ENCODE measurements at regions not wholly inside any gene's neighbourhood (a gene's known extent, or its start where the extent isn't known, plus 50 kb on each side); places are given as distances from the start of the nearest gene placed in this dataset.

DNA sequence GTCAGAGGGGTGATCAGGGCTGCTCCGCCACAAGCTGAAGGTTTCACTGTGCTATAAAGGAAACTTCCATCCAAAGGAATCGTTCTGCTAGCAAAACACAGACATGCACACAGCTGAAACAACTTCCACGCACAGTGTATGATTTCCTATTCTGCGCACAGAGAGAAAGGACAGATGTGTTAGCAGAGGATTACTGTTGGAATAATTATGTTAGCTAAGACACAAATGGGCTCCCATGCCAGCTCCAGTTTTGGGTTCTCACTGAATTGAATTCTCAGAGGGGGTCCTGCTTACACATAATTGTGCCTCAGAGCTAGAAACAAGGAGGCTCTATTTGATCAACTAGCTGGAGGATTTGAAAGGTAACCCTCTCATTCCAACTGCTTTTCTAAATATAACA is 352.4 kb downstream of the IRX2 start:
- Histone ChIP-seq H3K27ac (ENCODE audit: low read length) (no peak overlapping the region), H2AFZ (ENCODE audit: low read depth, low read length) (no peak overlapping the region), H3K79me2 (replicated peaks; ENCODE audit: insufficient read depth, low read length) (no peaks in the 10 kb centered on the region), H3K9me3 (ENCODE audit: low read length) (no peaks in the 10 kb centered on the region), H3K27me3 (ENCODE audit: insufficient read depth, low read depth, low read length) (no peaks in the 10 kb centered on the region), H3K36me3 (ENCODE audit: insufficient read depth, low read length) (no peaks in the 10 kb centered on the region), H4K20me1 (ENCODE audit: insufficient read depth) (no peaks in the 10 kb centered on the region), H3F3A (ENCODE audit: insufficient read depth, low read length, poor library complexity, severe bottlenecking) (no peaks in the 10 kb centered on the region), H3K4me3 (ENCODE audit: low read length) (no peak overlapping the region), H3K4me2 (ENCODE audit: low read length) (no peak overlapping the region), H3K9me2 (ENCODE audit: insufficient read depth, low read length) (no peaks in the 10 kb centered on the region), H3K9ac (ENCODE audit: low read length) (no peak overlapping the region)
- TF ChIP-seq, protein P1, sequence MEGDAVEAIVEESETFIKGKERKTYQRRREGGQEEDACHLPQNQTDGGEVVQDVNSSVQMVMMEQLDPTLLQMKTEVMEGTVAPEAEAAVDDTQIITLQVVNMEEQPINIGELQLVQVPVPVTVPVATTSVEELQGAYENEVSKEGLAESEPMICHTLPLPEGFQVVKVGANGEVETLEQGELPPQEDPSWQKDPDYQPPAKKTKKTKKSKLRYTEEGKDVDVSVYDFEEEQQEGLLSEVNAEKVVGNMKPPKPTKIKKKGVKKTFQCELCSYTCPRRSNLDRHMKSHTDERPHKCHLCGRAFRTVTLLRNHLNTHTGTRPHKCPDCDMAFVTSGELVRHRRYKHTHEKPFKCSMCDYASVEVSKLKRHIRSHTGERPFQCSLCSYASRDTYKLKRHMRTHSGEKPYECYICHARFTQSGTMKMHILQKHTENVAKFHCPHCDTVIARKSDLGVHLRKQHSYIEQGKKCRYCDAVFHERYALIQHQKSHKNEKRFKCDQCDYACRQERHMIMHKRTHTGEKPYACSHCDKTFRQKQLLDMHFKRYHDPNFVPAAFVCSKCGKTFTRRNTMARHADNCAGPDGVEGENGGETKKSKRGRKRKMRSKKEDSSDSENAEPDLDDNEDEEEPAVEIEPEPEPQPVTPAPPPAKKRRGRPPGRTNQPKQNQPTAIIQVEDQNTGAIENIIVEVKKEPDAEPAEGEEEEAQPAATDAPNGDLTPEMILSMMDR (IDR thresholded peaks at IDR 0.05; ENCODE audit: poor library complexity, severe bottlenecking) = no peak
- no peak for TF ChIP-seq POLR2AphosphoS5 (IDR thresholded peaks at IDR 0.05)
- TF ChIP-seq, protein P2, sequence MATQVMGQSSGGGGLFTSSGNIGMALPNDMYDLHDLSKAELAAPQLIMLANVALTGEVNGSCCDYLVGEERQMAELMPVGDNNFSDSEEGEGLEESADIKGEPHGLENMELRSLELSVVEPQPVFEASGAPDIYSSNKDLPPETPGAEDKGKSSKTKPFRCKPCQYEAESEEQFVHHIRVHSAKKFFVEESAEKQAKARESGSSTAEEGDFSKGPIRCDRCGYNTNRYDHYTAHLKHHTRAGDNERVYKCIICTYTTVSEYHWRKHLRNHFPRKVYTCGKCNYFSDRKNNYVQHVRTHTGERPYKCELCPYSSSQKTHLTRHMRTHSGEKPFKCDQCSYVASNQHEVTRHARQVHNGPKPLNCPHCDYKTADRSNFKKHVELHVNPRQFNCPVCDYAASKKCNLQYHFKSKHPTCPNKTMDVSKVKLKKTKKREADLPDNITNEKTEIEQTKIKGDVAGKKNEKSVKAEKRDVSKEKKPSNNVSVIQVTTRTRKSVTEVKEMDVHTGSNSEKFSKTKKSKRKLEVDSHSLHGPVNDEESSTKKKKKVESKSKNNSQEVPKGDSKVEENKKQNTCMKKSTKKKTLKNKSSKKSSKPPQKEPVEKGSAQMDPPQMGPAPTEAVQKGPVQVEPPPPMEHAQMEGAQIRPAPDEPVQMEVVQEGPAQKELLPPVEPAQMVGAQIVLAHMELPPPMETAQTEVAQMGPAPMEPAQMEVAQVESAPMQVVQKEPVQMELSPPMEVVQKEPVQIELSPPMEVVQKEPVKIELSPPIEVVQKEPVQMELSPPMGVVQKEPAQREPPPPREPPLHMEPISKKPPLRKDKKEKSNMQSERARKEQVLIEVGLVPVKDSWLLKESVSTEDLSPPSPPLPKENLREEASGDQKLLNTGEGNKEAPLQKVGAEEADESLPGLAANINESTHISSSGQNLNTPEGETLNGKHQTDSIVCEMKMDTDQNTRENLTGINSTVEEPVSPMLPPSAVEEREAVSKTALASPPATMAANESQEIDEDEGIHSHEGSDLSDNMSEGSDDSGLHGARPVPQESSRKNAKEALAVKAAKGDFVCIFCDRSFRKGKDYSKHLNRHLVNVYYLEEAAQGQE (IDR thresholded peaks at IDR 0.05; ENCODE audit: borderline replicate concordance) = no peak
- TF ChIP-seq EP300 (conservative IDR thresholded peaks at IDR 0.05; ENCODE audit: poor library complexity, severe bottlenecking) = no peak
- no peak for TF ChIP-seq TAF1 (IDR thresholded peaks at IDR 0.05; ENCODE audit: low read depth)
- TF ChIP-seq SMC3 (conservative IDR thresholded peaks at IDR 0.05; ENCODE audit: poor library complexity) = no peak

DNA sequence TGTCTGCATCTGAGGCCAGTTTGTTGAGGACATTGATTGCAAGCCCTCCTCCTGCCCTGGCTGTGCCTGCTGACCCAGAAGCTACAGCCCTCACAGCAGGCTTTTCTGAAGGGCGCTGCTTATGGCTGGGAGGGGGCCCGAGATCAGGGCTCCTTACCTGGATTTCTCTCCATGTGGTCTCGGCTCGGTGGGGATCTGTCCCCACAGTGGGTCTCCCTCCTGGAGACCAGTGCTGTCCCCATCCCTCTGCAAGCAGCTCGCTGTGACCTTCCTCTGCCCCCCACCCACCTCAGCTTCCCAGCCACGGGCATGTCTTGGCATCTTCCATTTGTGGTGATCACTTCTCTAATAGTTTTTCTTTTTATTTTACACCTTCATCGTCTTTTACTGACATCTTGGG is 357.9 kb downstream of the IRX2 start:
- Histone ChIP-seq H2AFZ (ENCODE audit: low read depth, low read length) (no peak overlapping the region), H3K9me2 (ENCODE audit: insufficient read depth, low read length) (no peaks in the 10 kb centered on the region), H3K27me3 (ENCODE audit: insufficient read depth, low read depth, low read length) (no peaks in the 10 kb centered on the region), H3K36me3 (ENCODE audit: insufficient read depth, low read length) (no peaks in the 10 kb centered on the region), H3K9ac (ENCODE audit: low read length) (no peak overlapping the region), H3K9me3 (ENCODE audit: low read length) (no peaks in the 10 kb centered on the region), H3K4me2 (ENCODE audit: low read length) (no peak overlapping the region), H3K79me2 (replicated peaks; ENCODE audit: insufficient read depth, low read length) (no peaks in the 10 kb centered on the region), H3K27ac (ENCODE audit: low read length) (no peak overlapping the region), H3F3A (ENCODE audit: insufficient read depth, low read length, poor library complexity, severe bottlenecking) (no peaks in the 10 kb centered on the region), H4K20me1 (ENCODE audit: insufficient read depth) (no peaks in the 10 kb centered on the region), H3K4me3 (ENCODE audit: low read length) (no peak overlapping the region)
- no peak for TF ChIP-seq MXI1 (conservative IDR thresholded peaks at IDR 0.05; ENCODE audit: poor library complexity, severe bottlenecking)
- TF ChIP-seq, protein P2 (IDR thresholded peaks at IDR 0.05; ENCODE audit: borderline replicate concordance) = no peak
- no peak for TF ChIP-seq TAF1 (IDR thresholded peaks at IDR 0.05; ENCODE audit: low read depth)
- no peak for TF ChIP-seq EZH2 (IDR thresholded peaks at IDR 0.05; ENCODE audit: borderline replicate concordance, insufficient read depth, low read length, poor library complexity, severe bottlenecking)
- no peak for TF ChIP-seq EP300 (conservative IDR thresholded peaks at IDR 0.05; ENCODE audit: poor library complexity, severe bottlenecking)
- TF ChIP-seq SMC3 (conservative IDR thresholded peaks at IDR 0.05; ENCODE audit: poor library complexity) = no peak
- TF ChIP-seq, protein P1 (IDR thresholded peaks at IDR 0.05; ENCODE audit: poor library complexity, severe bottlenecking) = no peak
- TF ChIP-seq RAD21 (conservative IDR thresholded peaks at IDR 0.05) = no peak
- no peak for TF ChIP-seq POLR2AphosphoS5 (IDR thresholded peaks at IDR 0.05)

Data from neural cell (in vitro differentiated cells).